Hepatocyte (in vitro differentiated cells): ENCODE measurements at regions not wholly inside any gene's neighbourhood (a gene's known extent, or its start where the extent isn't known, plus 50 kb on each side); places are given as distances from the start of the nearest gene placed in this dataset.

Experiments
- CTCF ChIP-seq: fragments of 200-600 bp; sonication (generic); IDR thresholded peaks from 2 replicates; pipeline ENCODE4 v1.5.1; 2016; ENCODE audit warnings: antibody characterized with exemption, mild to moderate bottlenecking; ENCODE audit not compliant: poor library complexity
- EZH2phosphoT487 ChIP-seq: fragments of 200-600 bp; sonication (generic); IDR thresholded peaks from one replicate; pipeline ENCODE4 v1.6.1; 2018; ENCODE audit warnings: antibody characterized with exemption, mild to moderate bottlenecking, low read depth, moderate library complexity; ENCODE audit not compliant: unreplicated experiment, severe bottlenecking

GRCh38 chr15:69551391-69552056 is 98.9 kb downstream of the RPLP1 start:
- TF ChIP-seq EZH2phosphoT487, result no peak
- TF ChIP-seq CTCF, result no peak
